Fibroblast of lung (primary cell): ENCODE measurements at regions not wholly inside any gene's neighbourhood (a gene's known extent, or its start where the extent isn't known, plus 50 kb on each side); places are given as distances from the start of the nearest gene placed in this dataset.

Source experiments
- DNase-seq, 2 donors: peaks; one replicate each; pipeline versions ENCODE4 v3.0.0 to v3.0.0-alpha.2; 2010; ENCODE audit warnings: low read depth in 2 of 2
- H2AFZ ChIP-seq: 2 replicates; pipeline ENCODE4 v1.5.1; 2012; ENCODE audit warnings: low read length, control low read depth, inconsistent platforms
- H3K27ac ChIP-seq: 2 replicates; pipeline ENCODE4 v1.5.1; 2011; ENCODE audit warnings: low read length, control low read depth; ENCODE audit not compliant: insufficient read depth
- H3K27me3 ChIP-seq: 2 replicates; pipeline ENCODE4 v1.5.1; 2011; ENCODE audit warnings: mild to moderate bottlenecking, low read length; ENCODE audit not compliant: control insufficient read depth, insufficient read depth
- H3K36me3 ChIP-seq: 2 replicates; pipeline ENCODE4 v1.5.1; 2011; ENCODE audit warnings: low read length; ENCODE audit not compliant: control insufficient read depth, insufficient read depth
- H3K4me1 ChIP-seq: 2 replicates; pipeline ENCODE4 v1.5.1; 2011; ENCODE audit warnings: low read length; ENCODE audit not compliant: control insufficient read depth, insufficient read depth; ENCODE audit errors: extremely low read depth
- H3K4me2 ChIP-seq: 2 replicates; pipeline ENCODE4 v1.5.1; 2011; ENCODE audit warnings: low read length, control low read depth; ENCODE audit not compliant: insufficient read depth; ENCODE audit errors: extremely low read depth
- H3K4me3 ChIP-seq, 4 experiments: fragments of 200-600 bp in 1 of 4; sonication (generic) in 1 of 4; replicated peaks in 1 of 4; 2 replicates each; pipeline ENCODE4 v1.5.1; 2011 to 2016; ENCODE audit warnings: low read length in 4 of 4, low read depth in 3 of 4, mild to moderate bottlenecking in 3 of 4, control low read depth in 2 of 4, inconsistent platforms in 1 of 4, mixed read lengths in 1 of 4; ENCODE audit not compliant: insufficient read depth in 1 of 4; ENCODE audit errors: control extremely low read depth in 1 of 4
- H3K79me2 ChIP-seq: 2 replicates; pipeline ENCODE4 v1.5.1; 2012; ENCODE audit warnings: mild to moderate bottlenecking, low read length, inconsistent platforms; ENCODE audit not compliant: control insufficient read depth, insufficient read depth
- H3K9ac ChIP-seq: 2 replicates; pipeline ENCODE4 v1.5.1; 2011; ENCODE audit warnings: mild to moderate bottlenecking, low read length, control low read depth; ENCODE audit not compliant: insufficient read depth
- H3K9me3 ChIP-seq: 2 replicates; pipeline ENCODE4 v1.5.1; 2012; ENCODE audit warnings: low read depth, low read length; ENCODE audit not compliant: control insufficient read depth, insufficient read depth
- H4K20me1 ChIP-seq: 2 replicates; pipeline ENCODE4 v1.5.1; 2011; ENCODE audit warnings: low read length; ENCODE audit not compliant: control insufficient read depth, insufficient read depth; ENCODE audit errors: extremely low read depth
- EZH2 ChIP-seq: IDR thresholded peaks from 2 replicates; pipeline ENCODE4 v1.5.1; 2012; ENCODE audit warnings: low read length, control low read depth, mild to moderate bottlenecking; ENCODE audit errors: missing control alignments
- TF ChIP-seq, protein P1 (sequence below), 2 donors: IDR thresholded peaks in 1 of 2; conservative IDR thresholded peaks in 1 of 2; 1 replicate in 1 of 2; 2 replicates in 1 of 2; pipeline ENCODE4 v1.5.1; 2011 to 2012; ENCODE audit warnings: low read length in 2 of 2, control low read depth in 1 of 2, inconsistent platforms in 1 of 2, low read depth in 1 of 2, mild to moderate bottlenecking in 1 of 2

DNA sequence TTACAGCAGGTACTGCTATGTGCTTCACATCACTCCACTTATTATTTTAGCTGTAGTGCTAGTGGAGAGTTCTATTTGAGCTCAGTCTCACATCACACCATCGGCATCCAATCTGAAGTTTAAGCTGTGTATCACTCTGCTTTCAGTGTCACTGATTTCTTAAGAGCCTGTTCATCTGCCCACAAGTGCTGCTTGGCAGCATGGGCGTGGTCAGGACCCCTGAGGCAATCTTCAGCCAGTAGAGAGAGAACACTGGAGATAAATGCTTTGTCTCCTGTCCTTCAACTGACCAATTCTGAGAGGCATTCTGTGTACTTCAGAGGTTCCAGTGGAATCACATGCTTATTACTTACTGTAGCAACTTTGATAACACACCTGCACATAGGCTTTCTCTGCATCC lies 728.8 kb downstream of the RPS29 start:
- no peak overlapping the region for H3K9ac ChIP-seq
- no peaks in the 10 kb centered on the region for H3K36me3 ChIP-seq
- H4K20me1 ChIP-seq: no peaks in the 10 kb centered on the region
- H3K4me2 ChIP-seq: no peak overlapping the region
- H2AFZ ChIP-seq: no peak overlapping the region
- TF ChIP-seq EZH2: no peak
- TF ChIP-seq, protein P1, sequence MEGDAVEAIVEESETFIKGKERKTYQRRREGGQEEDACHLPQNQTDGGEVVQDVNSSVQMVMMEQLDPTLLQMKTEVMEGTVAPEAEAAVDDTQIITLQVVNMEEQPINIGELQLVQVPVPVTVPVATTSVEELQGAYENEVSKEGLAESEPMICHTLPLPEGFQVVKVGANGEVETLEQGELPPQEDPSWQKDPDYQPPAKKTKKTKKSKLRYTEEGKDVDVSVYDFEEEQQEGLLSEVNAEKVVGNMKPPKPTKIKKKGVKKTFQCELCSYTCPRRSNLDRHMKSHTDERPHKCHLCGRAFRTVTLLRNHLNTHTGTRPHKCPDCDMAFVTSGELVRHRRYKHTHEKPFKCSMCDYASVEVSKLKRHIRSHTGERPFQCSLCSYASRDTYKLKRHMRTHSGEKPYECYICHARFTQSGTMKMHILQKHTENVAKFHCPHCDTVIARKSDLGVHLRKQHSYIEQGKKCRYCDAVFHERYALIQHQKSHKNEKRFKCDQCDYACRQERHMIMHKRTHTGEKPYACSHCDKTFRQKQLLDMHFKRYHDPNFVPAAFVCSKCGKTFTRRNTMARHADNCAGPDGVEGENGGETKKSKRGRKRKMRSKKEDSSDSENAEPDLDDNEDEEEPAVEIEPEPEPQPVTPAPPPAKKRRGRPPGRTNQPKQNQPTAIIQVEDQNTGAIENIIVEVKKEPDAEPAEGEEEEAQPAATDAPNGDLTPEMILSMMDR (conservative IDR thresholded peaks at IDR 0.05 in 1 of 2, IDR thresholded peaks at IDR 0.05 in 1 of 2; ENCODE audit: low read depth in 1 of 2, low read length in 2 of 2): no peak
- H3K4me3 ChIP-seq: no peak overlapping the region
- H3K9me3 ChIP-seq: no peaks in the 10 kb centered on the region
- DNase-seq: no peak
- H3K27ac ChIP-seq: no peak overlapping the region
- no peaks in the 10 kb centered on the region for H3K79me2 ChIP-seq
- no peaks in the 10 kb centered on the region for H3K27me3 ChIP-seq
- H3K4me1 ChIP-seq: no peaks in the 10 kb centered on the region

DNA sequence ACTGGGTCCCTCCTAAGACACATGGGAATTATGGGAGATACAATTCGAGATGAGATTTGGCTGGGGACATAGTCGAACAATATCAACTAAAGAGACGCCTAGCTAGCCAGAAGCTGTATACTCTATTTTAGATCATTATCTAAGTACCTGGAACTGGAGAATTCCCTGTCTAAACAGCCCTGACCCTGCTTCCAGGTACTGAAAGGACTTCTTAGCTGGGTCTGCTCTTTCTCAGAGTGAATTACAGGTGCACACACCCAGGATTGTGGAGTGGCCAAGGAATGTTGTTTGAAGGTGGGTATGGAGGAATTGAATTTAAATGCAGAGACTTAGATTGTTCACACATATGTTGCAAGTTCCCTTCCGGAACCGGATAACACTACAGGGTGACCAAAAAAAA lies 733.0 kb downstream of the RPS29 start:
- no peak overlapping the region for H3K27ac ChIP-seq
- no peaks in the 10 kb centered on the region for H3K4me1 ChIP-seq
- no peak overlapping the region for H3K4me3 ChIP-seq
- TF ChIP-seq, protein P1 (conservative IDR thresholded peaks at IDR 0.05 in 1 of 2, IDR thresholded peaks at IDR 0.05 in 1 of 2; ENCODE audit: low read depth in 1 of 2, low read length in 2 of 2): no peak
- no peak for TF ChIP-seq EZH2
- H4K20me1 ChIP-seq: no peaks in the 10 kb centered on the region
- H3K27me3 ChIP-seq: no peaks in the 10 kb centered on the region
- no peak overlapping the region for H3K4me2 ChIP-seq
- DNase-seq: no peak
- H3K79me2 ChIP-seq: no peaks in the 10 kb centered on the region
- H3K9me3 ChIP-seq: no peaks in the 10 kb centered on the region
- no peak overlapping the region for H2AFZ ChIP-seq
- no peaks in the 10 kb centered on the region for H3K36me3 ChIP-seq
- no peak overlapping the region for H3K9ac ChIP-seq

DNA sequence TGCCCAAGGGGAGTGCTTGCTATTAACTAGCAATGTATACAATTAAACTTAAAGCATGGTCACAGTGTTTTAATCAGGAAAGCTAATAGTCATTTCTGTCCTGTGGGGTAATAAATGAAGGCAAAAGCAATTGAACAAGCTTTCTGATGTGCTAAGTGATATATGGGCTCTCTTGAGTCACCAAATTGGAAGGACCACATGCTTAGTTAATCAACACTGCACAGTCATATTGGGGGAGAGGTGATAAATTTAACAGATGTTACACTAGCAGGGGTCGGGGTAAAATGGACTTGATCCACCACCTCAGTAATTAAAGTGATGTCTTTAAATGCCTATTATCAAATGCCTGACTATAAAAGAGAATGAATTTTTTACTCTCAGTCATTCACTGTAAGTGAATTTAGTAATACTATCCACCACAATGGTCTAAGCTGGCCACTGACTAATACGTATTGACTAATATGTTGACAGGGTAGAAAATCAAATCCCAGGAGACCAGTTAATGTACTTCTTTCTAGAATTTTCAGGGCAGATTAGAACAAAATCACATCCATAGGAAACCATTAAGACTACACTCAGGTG lies 736.3 kb downstream of the RPS29 start:
- Histone ChIP-seq H2AFZ (no peak overlapping the region), H3K9ac (no peak overlapping the region), H3K4me1 (no peaks in the 10 kb centered on the region), H3K27me3 (no peaks in the 10 kb centered on the region), H3K27ac (no peak overlapping the region), H3K4me3 (no peak overlapping the region), H3K9me3 (no peaks in the 10 kb centered on the region), H4K20me1 (no peaks in the 10 kb centered on the region), H3K4me2 (no peak overlapping the region), H3K79me2 (no peaks in the 10 kb centered on the region), H3K36me3 (no peaks in the 10 kb centered on the region)
- no peak for DNase-seq
- TF ChIP-seq, protein P1 (conservative IDR thresholded peaks at IDR 0.05 in 1 of 2, IDR thresholded peaks at IDR 0.05 in 1 of 2; ENCODE audit: low read depth in 1 of 2, low read length in 2 of 2): no peak
- no peak for TF ChIP-seq EZH2
